ENCODE measurements at regions not wholly inside any gene's neighbourhood (a gene's known extent, or its start where the extent isn't known, plus 50 kb on each side); places are given as distances from the start of the nearest gene placed in this dataset.

- Histone ChIP-seq H3K36me3 (ENCODE audit: control insufficient read depth, insufficient read depth, low read length) (no peaks in the 10 kb centered on the region), H3K4me1 (ENCODE audit: control insufficient read depth, insufficient read depth, low read length) (no peaks in the 10 kb centered on the region), H3K4me3 (ENCODE audit: low read depth, low read length) (no peak overlapping the region), H3K9ac (ENCODE audit: low read depth, low read length) (no peak overlapping the region), H3K27ac (ENCODE audit: low read depth, low read length) (no peak overlapping the region), H3K27me3 (ENCODE audit: control insufficient read depth, insufficient read depth, low read length) (no peaks in the 10 kb centered on the region), H3K9me3 (ENCODE audit: control insufficient read depth, insufficient read depth, low read length) (no peaks in the 10 kb centered on the region)
Measured at GRCh38 chr4:129410115-129410514, 314.2 kb downstream of the C4orf33 start.

GRCh38 chr4:129415004-129415403 is 319.1 kb downstream of the C4orf33 start:
- Histone ChIP-seq H3K9me3 (ENCODE audit: control insufficient read depth, insufficient read depth, low read length) (no peaks in the 10 kb centered on the region), H3K9ac (ENCODE audit: low read depth, low read length) (no peak overlapping the region), H3K27ac (ENCODE audit: low read depth, low read length) (no peak overlapping the region), H3K36me3 (ENCODE audit: control insufficient read depth, insufficient read depth, low read length) (no peaks in the 10 kb centered on the region), H3K4me3 (ENCODE audit: low read depth, low read length) (no peak overlapping the region), H3K4me1 (ENCODE audit: control insufficient read depth, insufficient read depth, low read length) (no peaks in the 10 kb centered on the region), H3K27me3 (ENCODE audit: control insufficient read depth, insufficient read depth, low read length) (no peaks in the 10 kb centered on the region)

- no peaks in the 10 kb centered on the region for H3K9me3 ChIP-seq (ENCODE audit: control insufficient read depth, insufficient read depth, low read length)
- no peaks in the 10 kb centered on the region for H3K36me3 ChIP-seq (ENCODE audit: control insufficient read depth, insufficient read depth, low read length)
- no peak overlapping the region for H3K4me3 ChIP-seq (ENCODE audit: low read depth, low read length)
- no peaks in the 10 kb centered on the region for H3K4me1 ChIP-seq (ENCODE audit: control insufficient read depth, insufficient read depth, low read length)
- H3K27me3 ChIP-seq (ENCODE audit: control insufficient read depth, insufficient read depth, low read length), result no peaks in the 10 kb centered on the region
- H3K27ac ChIP-seq (ENCODE audit: low read depth, low read length), result no peak overlapping the region
- no peak overlapping the region for H3K9ac ChIP-seq (ENCODE audit: low read depth, low read length)
Measured at GRCh38 chr4:129420637-129421036, 324.7 kb downstream of the C4orf33 start.

GRCh38 chr4:129422277-129422676 is 326.3 kb downstream of the C4orf33 start:
- no peaks in the 10 kb centered on the region for H3K36me3 ChIP-seq (ENCODE audit: control insufficient read depth, insufficient read depth, low read length)
- no peaks in the 10 kb centered on the region for H3K4me1 ChIP-seq (ENCODE audit: control insufficient read depth, insufficient read depth, low read length)
- H3K27me3 ChIP-seq (ENCODE audit: control insufficient read depth, insufficient read depth, low read length), result no peaks in the 10 kb centered on the region
- no peak overlapping the region for H3K27ac ChIP-seq (ENCODE audit: low read depth, low read length)
- no peaks in the 10 kb centered on the region for H3K9me3 ChIP-seq (ENCODE audit: control insufficient read depth, insufficient read depth, low read length)
- H3K9ac ChIP-seq (ENCODE audit: low read depth, low read length), result no peak overlapping the region
- no peak overlapping the region for H3K4me3 ChIP-seq (ENCODE audit: low read depth, low read length)

- H3K4me1 ChIP-seq (ENCODE audit: control insufficient read depth, insufficient read depth, low read length), result no peaks in the 10 kb centered on the region
Measured at GRCh38 chr4:129428454-129428853, 332.5 kb downstream of the C4orf33 start.

GRCh38 chr4:129429581-129430320 is 333.8 kb downstream of the C4orf33 start:
- H3K9ac ChIP-seq (ENCODE audit: low read depth, low read length), result no peak overlapping the region
- H3K4me3 ChIP-seq (ENCODE audit: low read depth, low read length), result no peak overlapping the region
- H3K27ac ChIP-seq (ENCODE audit: low read depth, low read length), result no peak overlapping the region

More at GRCh38 chr4:129428454-129428853, 332.5 kb downstream of the C4orf33 start:
- no peaks in the 10 kb centered on the region for H3K9me3 ChIP-seq (ENCODE audit: control insufficient read depth, insufficient read depth, low read length)
- H3K27me3 ChIP-seq (ENCODE audit: control insufficient read depth, insufficient read depth, low read length), result no peaks in the 10 kb centered on the region
- no peak overlapping the region for H3K4me3 ChIP-seq (ENCODE audit: low read depth, low read length)
- no peak overlapping the region for H3K27ac ChIP-seq (ENCODE audit: low read depth, low read length)
- H3K36me3 ChIP-seq (ENCODE audit: control insufficient read depth, insufficient read depth, low read length), result no peaks in the 10 kb centered on the region
- no peak overlapping the region for H3K9ac ChIP-seq (ENCODE audit: low read depth, low read length)

GRCh38 chr4:129437347-129437746 is 341.4 kb downstream of the C4orf33 start:
- no peak overlapping the region for H3K9ac ChIP-seq (ENCODE audit: low read depth, low read length)
- no peak overlapping the region for H3K4me3 ChIP-seq (ENCODE audit: low read depth, low read length)
- no peaks in the 10 kb centered on the region for H3K27me3 ChIP-seq (ENCODE audit: control insufficient read depth, insufficient read depth, low read length)
- H3K4me1 ChIP-seq (ENCODE audit: control insufficient read depth, insufficient read depth, low read length), result no peaks in the 10 kb centered on the region
- no peak overlapping the region for H3K27ac ChIP-seq (ENCODE audit: low read depth, low read length)
- no peaks in the 10 kb centered on the region for H3K36me3 ChIP-seq (ENCODE audit: control insufficient read depth, insufficient read depth, low read length)
- H3K9me3 ChIP-seq (ENCODE audit: control insufficient read depth, insufficient read depth, low read length), result no peaks in the 10 kb centered on the region

More at GRCh38 chr4:129429581-129430320, 333.8 kb downstream of the C4orf33 start:
- H3K27me3 ChIP-seq (ENCODE audit: control insufficient read depth, insufficient read depth, low read length), result no peaks in the 10 kb centered on the region
- no peaks in the 10 kb centered on the region for H3K4me1 ChIP-seq (ENCODE audit: control insufficient read depth, insufficient read depth, low read length)
- H3K36me3 ChIP-seq (ENCODE audit: control insufficient read depth, insufficient read depth, low read length), result no peaks in the 10 kb centered on the region
- H3K9me3 ChIP-seq (ENCODE audit: control insufficient read depth, insufficient read depth, low read length), result no peaks in the 10 kb centered on the region

GRCh38 chr4:129438456-129438981 is 342.6 kb downstream of the C4orf33 start:
- H3K4me3 ChIP-seq (ENCODE audit: low read depth, low read length), result no peak overlapping the region
- H3K9ac ChIP-seq (ENCODE audit: low read depth, low read length), result no peak overlapping the region
- no peaks in the 10 kb centered on the region for H3K9me3 ChIP-seq (ENCODE audit: control insufficient read depth, insufficient read depth, low read length)
- no peaks in the 10 kb centered on the region for H3K27me3 ChIP-seq (ENCODE audit: control insufficient read depth, insufficient read depth, low read length)
- no peaks in the 10 kb centered on the region for H3K36me3 ChIP-seq (ENCODE audit: control insufficient read depth, insufficient read depth, low read length)
- H3K27ac ChIP-seq (ENCODE audit: low read depth, low read length), result no peak overlapping the region
- no peaks in the 10 kb centered on the region for H3K4me1 ChIP-seq (ENCODE audit: control insufficient read depth, insufficient read depth, low read length)

GRCh38 chr4:129446074-129446473 is 350.1 kb downstream of the C4orf33 start:
- no peaks in the 10 kb centered on the region for H3K4me1 ChIP-seq (ENCODE audit: control insufficient read depth, insufficient read depth, low read length)
- no peak overlapping the region for H3K9ac ChIP-seq (ENCODE audit: low read depth, low read length)
- H3K9me3 ChIP-seq (ENCODE audit: control insufficient read depth, insufficient read depth, low read length), result no peaks in the 10 kb centered on the region
- no peaks in the 10 kb centered on the region for H3K27me3 ChIP-seq (ENCODE audit: control insufficient read depth, insufficient read depth, low read length)
- H3K36me3 ChIP-seq (ENCODE audit: control insufficient read depth, insufficient read depth, low read length), result no peaks in the 10 kb centered on the region
- no peak overlapping the region for H3K27ac ChIP-seq (ENCODE audit: low read depth, low read length)
- H3K4me3 ChIP-seq (ENCODE audit: low read depth, low read length), result no peak overlapping the region

GRCh38 chr4:129453524-129454200 is 357.7 kb downstream of the C4orf33 start:
- no peaks in the 10 kb centered on the region for H3K36me3 ChIP-seq (ENCODE audit: control insufficient read depth, insufficient read depth, low read length)
- H3K4me1 ChIP-seq (ENCODE audit: control insufficient read depth, insufficient read depth, low read length), result no peaks in the 10 kb centered on the region
- no peaks in the 10 kb centered on the region for H3K27me3 ChIP-seq (ENCODE audit: control insufficient read depth, insufficient read depth, low read length)
- no peak overlapping the region for H3K27ac ChIP-seq (ENCODE audit: low read depth, low read length)
- H3K9me3 ChIP-seq (ENCODE audit: control insufficient read depth, insufficient read depth, low read length), result no peaks in the 10 kb centered on the region
- no peak overlapping the region for H3K9ac ChIP-seq (ENCODE audit: low read depth, low read length)
- H3K4me3 ChIP-seq (ENCODE audit: low read depth, low read length), result no peak overlapping the region

- H3K4me1 ChIP-seq (ENCODE audit: control insufficient read depth, insufficient read depth, low read length), result no peaks in the 10 kb centered on the region
- H3K9me3 ChIP-seq (ENCODE audit: control insufficient read depth, insufficient read depth, low read length), result no peaks in the 10 kb centered on the region
- H3K36me3 ChIP-seq (ENCODE audit: control insufficient read depth, insufficient read depth, low read length), result no peaks in the 10 kb centered on the region
- H3K9ac ChIP-seq (ENCODE audit: low read depth, low read length), result no peak overlapping the region
- no peaks in the 10 kb centered on the region for H3K27me3 ChIP-seq (ENCODE audit: control insufficient read depth, insufficient read depth, low read length)
- no peak overlapping the region for H3K27ac ChIP-seq (ENCODE audit: low read depth, low read length)
- H3K4me3 ChIP-seq (ENCODE audit: low read depth, low read length), result no peak overlapping the region
Measured at GRCh38 chr4:129455482-129455881, 359.5 kb downstream of the C4orf33 start.

Measured in HUES48 (cell line).